Adipose tissue (tissue), 3 donors: ENCODE measurements at regions not wholly inside any gene's neighbourhood (a gene's known extent, or its start where the extent isn't known, plus 50 kb on each side); places are given as distances from the start of the nearest gene placed in this dataset.

Experiments
- H3K27ac ChIP-seq: one replicate; pipeline ENCODE4 v1.5.1; 2013; ENCODE audit warnings: low read depth, low read length
- WGBS, 3 donors: extraction: QIAGEN DNeasy Blood & Tissue Kit; methylation state at CpG; one replicate each; pipeline ENCODE4 v1.1.7; 2013; 5-methylcytosine and 5-hydroxymethylcytosine counted together
- donor health status: healthy with polysubstance abuse.
- donor health status: Bipolar disorder and iron deficiency.
- donor health status: healthy.

DNA sequence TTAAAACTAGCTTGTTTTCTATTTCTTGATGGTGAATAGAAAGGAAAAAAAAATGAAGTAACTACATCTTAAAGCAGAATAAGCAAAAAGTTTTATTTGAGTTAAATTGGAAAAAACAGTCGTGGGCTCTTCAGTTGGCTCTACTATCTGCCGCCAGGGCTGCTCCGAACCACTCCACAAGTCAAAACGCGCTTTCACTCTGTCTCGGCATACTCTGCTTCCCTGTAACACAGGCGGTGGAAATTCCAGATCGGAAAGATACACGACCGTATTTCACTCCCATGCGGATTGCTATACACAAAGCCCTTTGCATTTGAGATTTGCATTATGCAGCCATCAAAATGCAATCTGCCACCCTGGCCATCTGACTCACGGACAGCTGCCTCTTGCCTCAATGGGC, 505.6 kb downstream of the IRX1 start:
- WGBS, 3 donors: 76 to 82% (median 81%) methylated on average over 12 of the region's 12 CpGs
- no peak overlapping the region for H3K27ac ChIP-seq

DNA sequence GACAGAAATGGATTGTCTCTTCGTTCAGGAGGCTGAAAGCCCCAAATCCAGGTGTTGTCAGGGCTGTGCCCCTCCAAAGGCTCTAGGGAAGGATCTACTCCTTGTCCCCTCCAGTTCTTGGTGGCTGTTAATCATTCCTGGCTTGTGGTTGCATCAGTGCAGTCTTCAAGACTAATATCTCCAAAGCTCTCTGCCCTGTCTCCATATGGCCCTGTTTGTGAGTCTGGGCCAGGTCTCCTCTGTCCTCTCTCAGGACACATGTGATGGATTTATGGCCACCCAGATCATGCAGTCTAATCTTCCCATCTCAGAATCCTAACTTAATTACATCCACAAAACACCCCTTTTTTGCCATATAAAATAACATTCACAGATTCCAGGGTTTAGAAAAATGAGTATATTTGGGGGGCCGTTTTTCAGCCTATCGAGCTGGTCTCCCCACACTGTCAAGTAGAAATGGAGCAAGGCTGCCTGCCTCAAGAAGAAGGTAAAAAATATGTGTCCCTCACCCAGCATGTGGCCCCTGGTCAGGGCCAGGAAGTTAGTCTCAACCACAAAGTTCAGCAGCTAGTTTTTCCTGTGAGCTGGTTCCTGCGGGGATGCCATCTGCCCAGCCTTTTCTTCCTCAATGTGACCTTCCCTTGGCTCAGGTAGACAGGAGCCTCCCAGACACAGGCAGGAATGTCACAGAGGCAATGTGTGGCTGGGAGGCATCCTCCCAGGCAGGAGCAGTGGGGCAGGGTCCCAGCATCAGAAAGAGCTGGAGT, 509.4 kb downstream of the IRX1 start:
- WGBS, 3 donors: 64 to 72% (median 69%) methylated on average over 4 of the region's 4 CpGs
- H3K27ac ChIP-seq: no peak overlapping the region

DNA sequence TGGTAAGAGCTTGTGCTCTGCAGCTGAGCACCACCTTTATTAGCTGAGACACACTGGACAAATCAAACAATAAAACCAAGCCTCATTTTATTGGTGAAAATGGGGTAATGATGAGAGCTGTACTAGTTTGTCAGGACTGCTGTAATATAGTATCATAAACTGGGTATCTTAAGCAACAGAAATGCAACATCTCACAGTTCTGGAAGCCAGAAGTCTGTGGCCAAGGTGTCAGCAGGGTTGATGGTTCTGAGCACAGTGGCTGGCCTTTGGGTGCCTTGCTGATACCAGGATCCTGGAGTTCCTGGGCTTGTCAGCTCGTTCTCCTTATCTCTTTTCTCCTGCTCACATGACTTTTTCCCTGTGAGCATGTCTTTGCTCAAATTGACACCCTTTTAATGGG, 513.1 kb downstream of the IRX1 start:
- WGBS, 3 donors: 14 to 52% (median 46%) methylated on average over 1 of the region's 1 CpG
- no peak overlapping the region for H3K27ac ChIP-seq

DNA sequence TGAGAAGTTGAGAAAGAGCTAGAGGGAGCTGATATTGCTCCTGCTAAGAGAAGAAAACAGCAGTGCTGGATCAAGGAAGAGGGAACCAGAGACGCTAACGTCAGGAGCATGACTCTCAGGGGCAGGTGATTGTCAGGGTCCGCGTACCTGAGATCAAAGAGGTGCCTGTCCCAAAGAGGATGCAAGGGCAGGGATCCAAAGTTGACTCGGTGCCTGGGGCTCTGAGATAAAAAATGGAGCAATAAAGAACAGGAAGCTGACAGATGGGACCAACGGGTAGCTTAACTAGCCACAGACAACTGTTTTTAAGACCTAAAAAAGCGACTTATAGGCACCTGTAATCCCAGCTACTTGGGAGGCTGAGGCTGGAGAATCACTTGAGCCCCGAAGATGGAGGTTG, 517.8 kb downstream of the IRX1 start:
- no peak overlapping the region for H3K27ac ChIP-seq
- WGBS, 3 donors: 50 to 68% (median 53%) methylated on average over 8 of the region's 8 CpGs

DNA sequence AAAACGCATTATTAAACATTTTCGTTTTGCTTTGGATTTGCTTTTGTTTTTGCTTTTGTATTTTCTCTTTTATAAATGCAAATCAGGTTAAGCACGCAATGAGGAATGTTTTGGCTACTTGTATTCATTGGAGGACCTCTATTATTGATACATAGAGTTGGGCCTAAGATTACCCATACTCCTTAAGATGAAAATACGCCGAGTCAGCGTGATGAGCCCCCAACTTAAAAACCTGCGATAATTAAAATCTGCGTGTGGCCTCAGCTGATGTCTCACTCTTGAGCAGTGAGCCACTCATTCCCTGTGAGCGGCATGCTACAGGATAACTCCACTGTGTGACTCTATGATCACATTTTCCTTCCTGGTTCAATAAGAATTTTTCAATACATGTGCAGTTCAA, 518.3 kb downstream of the IRX1 start:
- 85 to 92% (median 92%) methylated on average over 9 of the region's 9 CpGs for WGBS, 3 donors
- H3K27ac ChIP-seq: no peak overlapping the region

DNA sequence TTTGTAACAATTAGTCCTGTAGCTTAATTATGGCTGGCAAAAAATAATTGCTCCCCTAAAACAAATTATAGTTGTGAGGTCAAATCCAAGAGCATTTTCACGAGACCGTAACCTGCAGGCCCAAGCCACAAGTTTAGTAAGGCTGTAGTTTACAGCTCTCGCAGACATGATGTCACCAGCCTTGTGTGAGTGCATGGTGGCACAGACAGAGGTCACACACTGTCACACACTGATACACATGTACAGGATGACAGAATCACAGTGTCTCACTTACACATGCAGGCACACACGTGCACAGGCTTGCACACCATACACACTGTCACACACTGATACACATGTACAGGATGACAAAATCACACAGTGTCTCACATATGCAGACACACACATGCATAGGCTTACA, 518.8 kb downstream of the IRX1 start:
- no peak overlapping the region for H3K27ac ChIP-seq
- 67 to 87% (median 87%) methylated on average over 4 of the region's 4 CpGs for WGBS, 3 donors

DNA sequence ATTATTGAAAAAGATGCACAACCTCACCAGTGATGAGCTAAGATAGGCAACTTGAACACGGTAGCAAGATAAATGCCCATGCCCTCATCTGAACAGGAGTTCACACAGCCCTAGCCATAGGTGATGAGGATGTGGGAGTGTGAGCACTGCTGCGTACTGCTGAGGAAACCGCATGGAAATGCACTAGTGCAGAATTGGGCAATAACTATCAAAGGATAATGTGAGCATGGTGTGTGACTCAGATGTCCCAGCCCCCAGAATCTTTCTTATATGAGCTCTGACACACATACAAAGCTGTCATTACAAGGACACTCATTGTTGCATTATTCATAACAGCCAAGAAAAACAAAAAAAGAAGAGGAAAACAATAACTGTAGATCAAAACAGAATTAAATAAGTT, 521.2 kb downstream of the IRX1 start:
- 70 to 83% (median 78%) methylated on average over 3 of the region's 3 CpGs for WGBS, 3 donors
- H3K27ac ChIP-seq: no peak overlapping the region

DNA sequence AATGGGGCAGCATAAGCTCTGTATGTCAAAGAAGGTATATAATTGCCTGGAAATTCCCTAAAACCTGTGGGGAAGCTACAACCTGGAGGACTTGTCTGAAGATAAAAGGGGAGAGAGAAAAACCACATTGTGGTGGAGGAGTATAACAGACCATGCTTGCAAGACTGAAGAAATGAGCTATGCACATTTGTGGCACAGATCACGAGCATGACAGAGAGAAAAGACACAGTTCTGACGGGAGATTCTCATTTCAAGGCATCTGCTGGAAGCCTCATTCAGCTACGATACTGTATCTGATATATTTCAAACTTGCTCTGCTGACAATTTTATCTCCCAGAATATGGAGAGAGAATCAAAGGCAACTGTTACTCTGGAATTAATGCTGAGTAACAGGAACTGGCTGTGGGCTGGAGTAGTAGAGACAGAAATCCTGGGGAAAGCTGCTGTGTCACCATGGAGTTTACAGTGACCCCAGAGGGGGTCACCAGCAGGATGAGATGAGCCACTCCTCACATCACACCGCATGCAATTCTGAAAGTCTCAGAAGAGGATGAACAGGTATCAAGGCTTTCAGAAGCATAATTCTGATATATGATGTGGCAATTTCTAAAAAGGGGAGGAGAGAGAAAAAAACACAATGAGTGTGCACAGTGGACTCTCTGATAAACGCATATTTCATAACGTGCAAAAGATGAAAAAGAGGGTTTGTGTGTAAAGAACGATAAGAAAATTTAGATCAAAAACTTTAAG, 528.8 kb downstream of the IRX1 start:
- no peak overlapping the region for H3K27ac ChIP-seq
- 29 to 61% (median 33%) methylated on average over 7 of the region's 7 CpGs for WGBS, 3 donors

DNA sequence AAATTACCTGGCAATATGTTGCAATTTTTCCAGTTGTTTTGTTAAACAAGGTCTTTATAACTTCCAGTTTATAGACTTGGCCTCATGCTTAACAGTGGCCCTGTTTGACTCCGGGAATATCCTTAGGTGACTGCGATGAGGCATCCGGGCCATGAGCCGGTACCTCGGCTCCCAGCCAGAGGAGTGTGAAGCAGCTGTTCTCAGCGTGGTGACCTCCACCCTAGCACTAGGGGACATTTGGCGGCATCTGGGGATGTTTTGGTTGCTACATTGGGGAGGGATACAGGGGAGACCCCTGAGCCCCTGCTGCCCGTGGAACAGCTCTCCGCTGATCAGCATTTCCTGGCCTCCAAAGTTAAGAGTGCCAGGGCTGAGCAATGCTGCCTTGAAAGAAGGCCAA, 533.4 kb downstream of the IRX1 start:
- WGBS, 3 donors: 82 to 87% (median 84%) methylated on average over 9 of the region's 9 CpGs

DNA sequence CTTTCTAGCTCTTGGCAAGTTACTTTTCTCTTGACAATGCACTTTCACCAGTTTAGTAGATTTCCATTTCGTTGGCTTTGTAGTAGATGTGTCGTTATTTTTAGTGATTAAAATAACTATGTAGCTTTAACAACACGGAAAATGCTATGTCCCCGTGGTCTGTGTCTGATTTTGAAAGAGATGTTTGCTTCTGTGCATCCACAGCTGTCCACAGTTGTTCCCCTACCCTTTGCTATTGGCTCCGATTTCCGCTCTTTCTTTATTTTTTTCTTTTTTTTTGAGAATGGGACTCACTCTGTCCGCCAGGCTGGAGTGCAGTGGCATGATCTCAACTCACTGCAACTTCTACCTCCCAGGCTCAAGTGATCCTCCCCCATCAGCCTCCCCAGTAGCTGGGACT, 533.9 kb downstream of the IRX1 start:
- WGBS, 3 donors: 68 to 90% (median 79%) methylated on average over 7 of the region's 7 CpGs
- no peak overlapping the region for H3K27ac ChIP-seq

More for the DNA sequence above, 533.4 kb downstream of the IRX1 start:
- H3K27ac ChIP-seq: no peak overlapping the region

DNA sequence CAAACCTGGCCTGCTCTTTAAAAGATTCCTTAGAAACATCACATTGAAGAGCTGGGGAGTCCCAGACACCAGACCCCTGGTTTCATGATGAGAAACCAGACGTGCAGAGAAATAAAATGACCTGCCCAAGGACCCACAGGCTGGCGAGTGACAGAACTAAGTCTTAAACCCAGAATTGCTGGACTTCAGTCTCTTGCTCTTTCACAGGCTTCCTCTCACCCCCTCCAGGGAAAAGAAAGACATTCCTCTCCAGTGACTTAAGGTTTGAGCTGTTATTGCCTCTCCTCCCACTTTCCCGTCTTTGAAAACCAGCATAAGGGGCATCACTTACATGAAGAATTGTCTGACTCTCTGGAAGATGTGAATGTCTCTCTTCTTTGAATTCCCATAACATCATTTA, 535.2 kb downstream of the IRX1 start:
- H3K27ac ChIP-seq: no peak overlapping the region
- 48 to 68% (median 57%) methylated on average over 3 of the region's 3 CpGs for WGBS, 3 donors

DNA sequence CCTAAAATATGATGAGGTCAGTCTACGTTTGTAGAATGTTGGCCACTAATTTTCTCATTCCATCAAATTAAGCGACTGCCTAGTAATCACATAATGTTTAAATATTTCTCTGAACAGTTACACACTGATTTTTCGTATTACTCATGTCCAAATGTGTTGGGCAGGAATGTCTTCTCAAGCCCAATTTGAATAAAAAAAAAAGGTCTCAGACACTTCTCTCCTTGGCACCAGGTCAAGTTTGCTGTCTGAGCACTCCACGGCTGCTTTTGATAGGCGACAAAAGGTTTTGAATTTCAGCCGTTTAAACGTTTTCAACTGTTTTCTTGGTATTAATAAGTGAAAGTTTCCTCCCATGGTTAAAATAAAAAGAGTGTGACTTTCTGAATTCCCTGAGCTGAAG, 542.1 kb downstream of the IRX1 start:
- WGBS, 3 donors: 47 to 52% (median 48%) methylated on average over 7 of the region's 7 CpGs
- H3K27ac ChIP-seq: no peak overlapping the region

DNA sequence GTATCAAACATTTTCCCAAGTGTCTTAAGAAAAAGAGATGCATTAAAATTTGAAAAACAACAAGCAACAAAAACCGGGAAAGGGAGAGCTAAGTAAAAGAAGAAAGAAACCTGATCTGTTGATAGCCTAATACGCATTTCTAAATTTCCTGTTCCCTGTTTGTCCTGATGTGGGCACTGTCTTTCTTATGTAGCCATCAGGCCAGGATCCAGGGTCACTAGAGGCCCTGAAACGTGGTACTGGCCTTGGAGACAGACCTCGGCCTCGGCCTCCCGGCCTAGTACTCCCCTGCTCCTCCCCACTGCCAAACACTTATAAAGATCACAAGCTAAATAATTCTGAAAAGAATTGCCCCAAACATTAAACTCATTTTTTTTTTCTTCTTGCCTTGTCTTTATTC, 547.2 kb downstream of the IRX1 start:
- H3K27ac ChIP-seq: no peak overlapping the region

DNA sequence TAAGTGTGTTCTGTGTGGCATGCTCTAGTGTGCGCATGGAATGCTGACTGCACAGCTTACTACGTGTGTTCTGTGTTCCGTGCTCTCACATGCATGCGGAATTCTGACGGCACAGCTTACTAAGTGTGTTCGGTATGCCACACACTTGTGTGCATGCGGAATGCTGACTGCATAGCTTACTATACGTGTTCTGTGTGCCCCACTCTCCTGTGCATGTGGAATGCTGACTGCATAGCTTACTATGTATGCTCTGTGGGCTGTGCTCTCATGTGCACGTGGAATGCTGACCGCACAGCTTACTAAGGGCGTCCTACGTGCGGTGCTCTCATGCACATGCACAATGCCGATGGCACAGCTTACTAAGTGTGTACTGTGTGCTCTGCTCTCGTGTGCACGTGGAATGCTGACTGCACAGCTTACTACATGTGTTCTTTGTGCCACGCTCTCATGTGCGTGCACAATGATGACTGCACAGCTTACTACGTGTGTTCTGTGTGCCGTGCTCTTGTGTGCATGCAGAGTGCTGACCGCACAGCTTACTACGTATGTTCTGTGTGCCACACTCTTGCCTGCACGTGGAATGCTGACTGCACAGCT, 548.9 kb downstream of the IRX1 start:
- WGBS, 3 donors: 86 to 91% (median 90%) methylated on average over 23 of the region's 23 CpGs
- H3K27ac ChIP-seq: no peak overlapping the region

More for the DNA sequence above, 547.2 kb downstream of the IRX1 start:
- 30 to 62% (median 60%) methylated on average over 6 of the region's 6 CpGs for WGBS, 3 donors

DNA sequence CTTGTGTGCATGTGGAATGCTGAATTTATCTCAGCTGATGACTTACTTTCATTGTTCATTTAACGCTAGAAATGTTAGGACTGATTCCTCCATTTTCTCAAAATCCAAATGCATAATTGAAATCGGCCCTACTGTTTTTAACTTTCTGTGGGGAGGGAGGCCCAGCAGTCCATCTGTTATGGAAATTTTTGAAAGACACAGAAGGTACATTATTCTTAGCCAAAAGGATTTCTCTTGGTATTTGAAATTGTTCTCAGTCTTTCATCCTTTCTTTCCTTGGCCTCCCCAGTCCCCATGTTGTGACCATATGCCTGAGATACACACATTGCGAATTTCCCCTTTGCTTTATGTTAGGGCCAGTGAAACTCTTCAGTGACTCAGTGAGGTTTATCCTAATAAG, 549.9 kb downstream of the IRX1 start:
- H3K27ac ChIP-seq: no peak overlapping the region
- 72 to 85% (median 83%) methylated on average over 3 of the region's 3 CpGs for WGBS, 3 donors

DNA sequence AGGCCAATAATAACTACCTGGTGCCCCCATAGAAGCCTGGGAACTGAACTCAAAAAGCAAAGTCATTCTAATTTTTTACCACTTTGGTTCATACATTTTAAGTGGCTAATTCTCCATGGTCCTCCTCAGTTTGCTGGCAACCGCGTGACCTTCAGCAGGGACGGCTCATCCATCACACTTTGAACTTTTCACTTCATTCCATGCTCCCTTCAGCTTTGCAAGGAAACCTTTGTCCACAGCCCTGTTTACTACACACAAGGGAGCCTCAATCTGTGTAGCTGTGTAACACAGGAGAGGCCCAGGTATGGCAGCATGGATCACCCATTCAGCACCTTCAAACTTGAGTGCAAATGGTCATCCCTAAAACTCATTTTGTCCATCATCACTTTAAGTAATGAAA, 552.4 kb downstream of the IRX1 start:
- 67 to 92% (median 83%) methylated on average over 3 of the region's 3 CpGs for WGBS, 3 donors
- H3K27ac ChIP-seq: no peak overlapping the region

DNA sequence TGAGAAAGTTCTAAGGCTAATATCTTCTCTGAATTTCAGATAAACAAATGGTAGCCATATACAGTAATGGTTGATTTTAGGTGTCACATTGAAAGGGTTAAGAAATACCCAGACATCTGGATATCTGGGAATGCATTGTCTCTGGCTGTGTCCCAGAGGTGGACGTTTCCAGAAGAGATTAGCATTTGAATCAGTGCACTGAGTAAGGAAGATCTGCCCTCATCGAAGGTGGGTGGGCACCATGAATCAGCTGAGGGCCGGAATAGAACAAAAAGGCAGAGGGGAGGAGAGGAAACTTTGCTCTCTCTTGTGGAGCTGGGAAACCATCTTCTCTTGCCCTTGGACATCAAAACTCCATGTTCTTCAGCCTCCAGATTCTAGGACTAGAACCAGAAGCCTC, 554.4 kb downstream of the IRX1 start:
- H3K27ac ChIP-seq: no peak overlapping the region
- 41 to 59% (median 59%) methylated on average over 3 of the region's 3 CpGs for WGBS, 3 donors

DNA sequence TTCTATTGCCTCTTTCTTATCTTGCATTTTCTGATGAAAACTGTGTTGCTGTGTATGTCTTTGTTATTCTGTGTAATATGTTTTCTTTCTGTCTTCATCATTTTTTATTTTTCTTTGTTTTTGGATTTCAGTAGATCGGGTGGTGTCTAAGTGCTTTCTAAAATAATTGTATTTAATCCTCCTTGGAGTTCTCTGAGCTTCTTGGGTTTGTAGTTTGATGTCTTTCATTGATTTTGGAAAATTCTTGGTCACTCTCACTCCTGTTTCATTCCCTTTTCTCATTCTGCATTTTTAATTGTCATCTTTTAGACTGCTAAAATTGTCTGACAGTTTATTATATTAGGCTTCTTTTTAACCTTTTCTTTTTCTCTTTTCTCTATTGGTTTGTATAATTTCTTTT, 560.5 kb downstream of the IRX1 start:
- WGBS, 3 donors: 67 to 79% (median 74%) methylated on average over 1 of the region's 1 CpG
- H3K27ac ChIP-seq: no peak overlapping the region

DNA sequence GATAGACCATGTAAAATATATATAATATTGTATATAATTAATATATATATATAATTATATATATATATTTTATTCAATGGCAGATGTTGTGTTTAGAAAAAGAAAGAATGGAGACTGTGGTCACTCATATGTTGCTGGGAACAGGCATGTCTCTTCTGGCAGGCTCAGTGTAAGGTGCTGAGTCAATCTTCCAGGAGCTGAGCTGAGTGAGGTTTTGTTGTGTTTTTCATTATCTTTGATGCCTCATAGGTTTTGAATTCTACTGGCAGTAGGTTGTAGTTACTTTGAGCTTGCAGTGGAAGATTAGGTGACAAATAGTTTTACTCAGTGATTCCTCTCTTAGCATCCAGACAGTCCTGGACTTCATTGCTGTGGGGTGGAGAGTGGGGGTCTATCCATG, 561.3 kb downstream of the IRX1 start:
- no peak overlapping the region for H3K27ac ChIP-seq
